Vagina (tissue), 2 donors: ENCODE measurements at regions not wholly inside any gene's neighbourhood (a gene's known extent, or its start where the extent isn't known, plus 50 kb on each side); places are given as distances from the start of the nearest gene placed in this dataset.

ENCODE experiments used
- DNase-seq, 2 donors: peaks; one replicate each; pipeline ENCODE4 v3.0.0-alpha.2; 2017; ENCODE audit errors: extremely low spot score in 2 of 2
- H3K27ac ChIP-seq: fragments of 200-600 bp; sonication (generic); one replicate; pipeline ENCODE4 v1.5.1; 2019
- H3K27me3 ChIP-seq: fragments of 200-600 bp; sonication (generic); one replicate; pipeline ENCODE4 v1.5.1; 2019
- H3K36me3 ChIP-seq, 2 donors: fragments of 200-600 bp; sonication (generic); one replicate each; pipeline ENCODE4 v1.5.1; 2017 to 2019
- H3K4me1 ChIP-seq: fragments of 200-600 bp; sonication (generic); one replicate; pipeline ENCODE4 v1.5.1; 2019
- H3K4me3 ChIP-seq, 2 donors: fragments of 200-600 bp; sonication (generic); 1 replicate in 1 of 2; 2 replicates in 1 of 2; pipeline ENCODE4 v1.5.1; 2016 to 2019
- H3K9me3 ChIP-seq: fragments of 200-600 bp; sonication (generic); one replicate; pipeline ENCODE4 v1.5.1; 2019
- POLR2A ChIP-seq, 2 donors: fragments of 450-650 bp; IDR thresholded peaks; one replicate each; pipeline ENCODE4 v1.6.1; 2017; ENCODE audit warnings: antibody characterized with exemption in 2 of 2, mild to moderate bottlenecking in 2 of 2, moderate library complexity in 2 of 2
- POLR2AphosphoS5 ChIP-seq, 2 donors: sonication (generic); formaldehyde crosslinking; IDR thresholded peaks; one replicate each; pipeline ENCODE4 v1.9.0; 2017; ENCODE audit warnings: antibody characterized with exemption in 2 of 2, mild to moderate bottlenecking in 2 of 2, low read depth in 1 of 2; ENCODE audit not compliant: insufficient read depth in 1 of 2
- intact Hi-C: fragments of 100-400 bp; cut with DNase I; formaldehyde crosslinking; loops from one replicate; pipeline ENCODE4 v1.15.1; 2023
- TF ChIP-seq, protein P1 (sequence below), 3 experiments: fragments of 450-650 bp in 2 of 3; fragments of 200-600 bp in 1 of 3; sonication (generic) in 1 of 3; IDR thresholded peaks; one replicate each; pipeline ENCODE4 v1.5.1; 2017 to 2019; ENCODE audit warnings: antibody characterized with exemption in 3 of 3, mild to moderate bottlenecking in 2 of 3, moderate library complexity in 2 of 3

- H3K4me1 ChIP-seq, result no peaks in the 10 kb centered on the region
- no peaks in the 10 kb centered on the region for H3K9me3 ChIP-seq
- no peak for DNase-seq
- no peak overlapping the region for H3K27ac ChIP-seq
- H3K27me3 ChIP-seq, result no peaks in the 10 kb centered on the region
- no peak overlapping the region for H3K4me3 ChIP-seq
- no peaks in the 10 kb centered on the region for H3K36me3 ChIP-seq
- TF ChIP-seq POLR2AphosphoS5 (IDR thresholded peaks at IDR 0.05; ENCODE audit: insufficient read depth in 1 of 2, low read depth in 1 of 2), result no peak
- TF ChIP-seq, protein P1, sequence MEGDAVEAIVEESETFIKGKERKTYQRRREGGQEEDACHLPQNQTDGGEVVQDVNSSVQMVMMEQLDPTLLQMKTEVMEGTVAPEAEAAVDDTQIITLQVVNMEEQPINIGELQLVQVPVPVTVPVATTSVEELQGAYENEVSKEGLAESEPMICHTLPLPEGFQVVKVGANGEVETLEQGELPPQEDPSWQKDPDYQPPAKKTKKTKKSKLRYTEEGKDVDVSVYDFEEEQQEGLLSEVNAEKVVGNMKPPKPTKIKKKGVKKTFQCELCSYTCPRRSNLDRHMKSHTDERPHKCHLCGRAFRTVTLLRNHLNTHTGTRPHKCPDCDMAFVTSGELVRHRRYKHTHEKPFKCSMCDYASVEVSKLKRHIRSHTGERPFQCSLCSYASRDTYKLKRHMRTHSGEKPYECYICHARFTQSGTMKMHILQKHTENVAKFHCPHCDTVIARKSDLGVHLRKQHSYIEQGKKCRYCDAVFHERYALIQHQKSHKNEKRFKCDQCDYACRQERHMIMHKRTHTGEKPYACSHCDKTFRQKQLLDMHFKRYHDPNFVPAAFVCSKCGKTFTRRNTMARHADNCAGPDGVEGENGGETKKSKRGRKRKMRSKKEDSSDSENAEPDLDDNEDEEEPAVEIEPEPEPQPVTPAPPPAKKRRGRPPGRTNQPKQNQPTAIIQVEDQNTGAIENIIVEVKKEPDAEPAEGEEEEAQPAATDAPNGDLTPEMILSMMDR (IDR thresholded peaks at IDR 0.05), result no peak
- TF ChIP-seq POLR2A (IDR thresholded peaks at IDR 0.05), result no peak
- intact Hi-C loops, result no loop called here
Measured at GRCh38 chr10:125431149-125431548, 251.8 kb downstream of the TEX36 start.

DNA sequence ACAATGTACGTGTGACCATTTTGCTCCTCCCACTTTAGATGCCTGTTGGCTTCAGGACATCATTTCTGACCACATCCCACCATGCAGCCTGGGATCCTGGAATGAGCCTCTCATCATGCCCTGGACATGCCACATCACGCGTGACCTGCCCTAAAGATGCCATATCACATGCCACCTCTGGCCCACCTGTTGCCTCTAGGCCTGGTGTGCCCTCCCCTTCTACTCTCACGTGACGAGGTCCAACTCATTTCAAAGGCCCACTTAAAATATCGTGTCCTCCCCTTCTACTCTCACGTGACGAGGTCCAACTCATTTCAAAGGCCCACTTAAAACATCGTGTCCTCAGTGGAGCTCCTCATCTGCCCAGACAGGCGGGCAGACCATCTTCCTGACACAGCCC is 254.9 kb downstream of the TEX36 start:
- H3K36me3 ChIP-seq, result no peaks in the 10 kb centered on the region
- H3K27me3 ChIP-seq, result no peaks in the 10 kb centered on the region
- no peak overlapping the region for H3K27ac ChIP-seq
- H3K9me3 ChIP-seq, result no peaks in the 10 kb centered on the region
- H3K4me3 ChIP-seq, result no peak overlapping the region
- intact Hi-C loops, result no loop called here
- no peaks in the 10 kb centered on the region for H3K4me1 ChIP-seq
- no peak for DNase-seq
- TF ChIP-seq, protein P1 (IDR thresholded peaks at IDR 0.05), result no peak
- TF ChIP-seq POLR2AphosphoS5 (IDR thresholded peaks at IDR 0.05; ENCODE audit: insufficient read depth in 1 of 2, low read depth in 1 of 2) (no peak), POLR2A (IDR thresholded peaks at IDR 0.05) (no peak)

GRCh38 chr10:125424191-125424847 is 258.6 kb downstream of the TEX36 start:
- intact Hi-C loops, result no loop called here
- TF ChIP-seq POLR2AphosphoS5 (IDR thresholded peaks at IDR 0.05; ENCODE audit: insufficient read depth in 1 of 2, low read depth in 1 of 2) (no peak), POLR2A (IDR thresholded peaks at IDR 0.05) (no peak)
- TF ChIP-seq, protein P1 (IDR thresholded peaks at IDR 0.05), result no peak
- H3K4me1 ChIP-seq, result no peaks in the 10 kb centered on the region
- H3K27ac ChIP-seq, result no peak overlapping the region
- no peak for DNase-seq
- no peaks in the 10 kb centered on the region for H3K36me3 ChIP-seq
- no peak overlapping the region for H3K4me3 ChIP-seq
- no peaks in the 10 kb centered on the region for H3K9me3 ChIP-seq
- H3K27me3 ChIP-seq, result no peaks in the 10 kb centered on the region

DNA sequence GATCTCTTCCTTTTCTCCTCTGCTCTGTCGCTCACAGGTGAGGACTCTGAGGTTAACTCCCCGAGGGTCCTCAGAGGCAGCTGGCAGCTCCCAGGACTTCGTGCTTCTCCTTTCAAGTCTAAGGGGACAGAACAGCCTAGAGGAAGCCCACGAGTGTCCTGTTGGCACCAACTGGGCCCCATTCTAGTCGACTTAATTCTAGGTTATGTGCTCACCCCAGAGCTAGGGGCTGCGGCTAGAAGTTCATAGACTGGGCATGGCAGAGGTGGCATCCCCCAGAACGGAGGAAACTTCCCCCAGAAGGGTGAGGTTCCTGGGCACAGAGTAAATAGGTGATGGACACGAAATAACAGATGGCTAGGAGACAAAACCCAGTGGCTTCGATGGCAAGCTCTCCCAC is 259.4 kb downstream of the TEX36 start:
- no peak overlapping the region for H3K27ac ChIP-seq
- no peaks in the 10 kb centered on the region for H3K27me3 ChIP-seq
- H3K9me3 ChIP-seq, result no peaks in the 10 kb centered on the region
- TF ChIP-seq POLR2A (IDR thresholded peaks at IDR 0.05) (no peak), POLR2AphosphoS5 (IDR thresholded peaks at IDR 0.05; ENCODE audit: insufficient read depth in 1 of 2, low read depth in 1 of 2) (no peak)
- TF ChIP-seq, protein P1 (IDR thresholded peaks at IDR 0.05), result no peak
- no peak overlapping the region for H3K4me3 ChIP-seq
- H3K4me1 ChIP-seq, result no peaks in the 10 kb centered on the region
- no peaks in the 10 kb centered on the region for H3K36me3 ChIP-seq
- no peak for DNase-seq
- intact Hi-C loops, result no loop called here

GRCh38 chr10:125419831-125420230 is 259.5 kb upstream of the CTBP2 start:
- intact Hi-C loops, result no loop called here
- Histone ChIP-seq H3K9me3 (no peaks in the 10 kb centered on the region), H3K27ac (no peak overlapping the region), H3K4me1 (no peaks in the 10 kb centered on the region), H3K4me3 (no peak overlapping the region), H3K36me3 (no peaks in the 10 kb centered on the region), H3K27me3 (no peaks in the 10 kb centered on the region)
- TF ChIP-seq POLR2AphosphoS5 (IDR thresholded peaks at IDR 0.05; ENCODE audit: insufficient read depth in 1 of 2, low read depth in 1 of 2) (no peak), POLR2A (IDR thresholded peaks at IDR 0.05) (no peak)
- TF ChIP-seq, protein P1 (IDR thresholded peaks at IDR 0.05), result no peak
- no peak for DNase-seq
